Chondrocyte (in vitro differentiated cells): ENCODE measurements at regions not wholly inside any gene's neighbourhood (a gene's known extent, or its start where the extent isn't known, plus 50 kb on each side); places are given as distances from the start of the nearest gene placed in this dataset.

Source experiments
- DNase-seq: peaks from one replicate; pipeline ENCODE4 v3.0.0; 2021; ENCODE audit warnings: mixed read lengths, low spot score
- H3K27ac Mint-ChIP-seq: one replicate; pipeline ENCODE4 v1.8.0; 2021; ENCODE audit warnings: mild to moderate bottlenecking, moderate library complexity, mixed read lengths; ENCODE audit not compliant: unreplicated experiment
- H3K27me3 Mint-ChIP-seq: 2 replicates; pipeline ENCODE4 v1.8.0; 2021; ENCODE audit warnings: low read depth, mixed read lengths
- H3K36me3 Mint-ChIP-seq: 2 replicates; pipeline ENCODE4 v1.8.0; 2021; ENCODE audit warnings: low read depth, mixed read lengths
- H3K4me1 Mint-ChIP-seq: 2 replicates; pipeline ENCODE4 v1.8.0; 2021; ENCODE audit warnings: low read depth, mild to moderate bottlenecking, mixed read lengths
- H3K4me3 Mint-ChIP-seq: one replicate; pipeline ENCODE4 v1.8.0; 2021; ENCODE audit warnings: mild to moderate bottlenecking, moderate library complexity, mixed read lengths; ENCODE audit not compliant: unreplicated experiment
- H3K9me3 Mint-ChIP-seq: 2 replicates; pipeline ENCODE4 v1.8.0; 2021; ENCODE audit warnings: low read depth, mixed read lengths
- CTCF ChIP-seq: fragments of 200-600 bp; sonication (generic); IDR thresholded peaks from 2 replicates; pipeline ENCODE4 v1.5.0; 2021; ENCODE audit warnings: antibody characterized with exemption, mild to moderate bottlenecking, moderate library complexity

GRCh38 chr12:3438401-3438800 lies 52.6 kb upstream of the PRMT8 start:
- Mint-ChIP-seq H3K27me3 (peaks cover 19% of the 10 kb centered on the region), H3K9me3 (no peaks in the 10 kb centered on the region), H3K4me3 (no peak overlapping the region), H3K36me3 (no peaks in the 10 kb centered on the region), H3K27ac (no peak overlapping the region), H3K4me1 (no peaks in the 10 kb centered on the region)
- no peak for TF ChIP-seq CTCF
- DNase-seq, result no peak
